Stomach (tissue), 8 donors: ENCODE measurements at regions not wholly inside any gene's neighbourhood (a gene's known extent, or its start where the extent isn't known, plus 50 kb on each side); places are given as distances from the start of the nearest gene placed in this dataset.

Experiments used
- DNase-seq, 2 donors: peaks; one replicate each; pipeline versions ENCODE4 v3.0.0 to v3.0.0-alpha.2; 2013 to 2019
- H3K27ac ChIP-seq, 5 donors: fragments of 200-600 bp in 4 of 5; sonication (generic) in 4 of 5; one replicate each; pipeline ENCODE4 v1.5.1; 2013 to 2019; ENCODE audit warnings: mild to moderate bottlenecking in 1 of 5, moderate library complexity in 1 of 5
- H3K27me3 ChIP-seq, 3 donors: fragments of 200-600 bp; sonication (generic); one replicate each; pipeline ENCODE4 v1.5.1; 2017 to 2019; ENCODE audit warnings: mixed run types in 1 of 3
- H3K36me3 ChIP-seq, 4 donors: fragments of 200-600 bp; sonication (generic); 1 replicate in 3 of 4; 2 replicates in 1 of 4; pipeline ENCODE4 v1.5.1; 2016 to 2019
- H3K4me1 ChIP-seq, 4 donors: fragments of 200-600 bp; sonication (generic); one replicate each; pipeline ENCODE4 v1.5.1; 2016 to 2019
- H3K4me3 ChIP-seq, 4 donors: fragments of 200-600 bp; sonication (generic) in 3 of 4; one replicate each; pipeline ENCODE4 v1.5.1; 2016 to 2019; ENCODE audit warnings: mild to moderate bottlenecking in 1 of 4
- H3K9me3 ChIP-seq, 4 donors: fragments of 200-600 bp; sonication (generic); one replicate each; pipeline ENCODE4 v1.5.1; 2016 to 2019
- CTCF ChIP-seq, 7 experiments: fragments of 450-650 bp in 4 of 7; fragments of 200-600 bp in 3 of 7; sonication (generic) in 3 of 7; IDR thresholded peaks; one replicate each; pipeline ENCODE4 v1.5.1; 2016 to 2019; ENCODE audit warnings: antibody characterized with exemption in 7 of 7, control low read depth in 2 of 7, mild to moderate bottlenecking in 1 of 7
- EP300 ChIP-seq: sonication (generic); formaldehyde crosslinking; IDR thresholded peaks from one replicate; pipeline ENCODE4 v1.6.1; 2017; ENCODE audit warnings: antibody characterized with exemption
- POLR2A ChIP-seq, 4 donors: fragments of 450-650 bp; IDR thresholded peaks; one replicate each; pipeline ENCODE4 v1.6.1; 2016; ENCODE audit warnings: antibody characterized with exemption in 4 of 4, control low read depth in 2 of 4, mild to moderate bottlenecking in 1 of 4, moderate library complexity in 1 of 4
- POLR2AphosphoS5 ChIP-seq, 3 donors: sonication (generic); formaldehyde crosslinking; IDR thresholded peaks; one replicate each; pipeline ENCODE4 v1.6.1; 2016; ENCODE audit warnings: antibody characterized with exemption in 3 of 3
- WGBS, 5 donors: extraction: QIAGEN DNeasy Blood & Tissue Kit in 3 of 5; methylation state at CpG; one replicate each; pipeline versions ENCODE4 v1.1.5 to v1.1.7; 2013 to 2018; 5-methylcytosine and 5-hydroxymethylcytosine counted together
- intact Hi-C: fragments of 100-400 bp; cut with DNase I; formaldehyde crosslinking; loops from one replicate; pipeline ENCODE4 v1.15.1; 2023; ENCODE audit warnings: low total_unique reads
- donor health status: healthy with polysubstance abuse.
- donor health status: Bipolar disorder and iron deficiency.
- donor health status: healthy.

- no peaks in the 10 kb centered on the region for H3K4me1 ChIP-seq
- no peaks in the 10 kb centered on the region for H3K36me3 ChIP-seq
- no peak overlapping the region for H3K27ac ChIP-seq
- H3K4me3 ChIP-seq, result no peak overlapping the region
- no peak for DNase-seq
- no peaks in the 10 kb centered on the region for H3K27me3 ChIP-seq
- H3K9me3 ChIP-seq, result peaks cover 0 to 32% (median 16%) of the 10 kb centered on the region in 4 donors
- 29 to 89% (median 55%) methylated on average over 1 of the region's 1 CpG for WGBS, 5 donors
- TF ChIP-seq POLR2AphosphoS5 (IDR thresholded peaks at IDR 0.05) (no peak), POLR2A (IDR thresholded peaks at IDR 0.05) (no peak), EP300 (no peak), CTCF (IDR thresholded peaks at IDR 0.05) (no peak)
- intact Hi-C loops, result no loop called here
Observed at GRCh38 chr2:57146951-57147350, 899.7 kb upstream of the VRK2 start.

GRCh38 chr2:57156231-57156924, 890.2 kb upstream of the VRK2 start:
- H3K27ac ChIP-seq, result no peak overlapping the region
- H3K36me3 ChIP-seq, result no peaks in the 10 kb centered on the region
- intact Hi-C loops, result no loop called here
- no peak overlapping the region for H3K4me3 ChIP-seq
- WGBS, 5 donors, result 56 to 89% (median 81%) methylated on average over 2 of the region's 2 CpGs
- H3K9me3 ChIP-seq, result peaks cover 0 to 10% (median 6%) of the 10 kb centered on the region in 4 donors
- H3K27me3 ChIP-seq, result no peaks in the 10 kb centered on the region
- DNase-seq, result no peak
- TF ChIP-seq POLR2AphosphoS5 (IDR thresholded peaks at IDR 0.05), result no peak
- no peaks in the 10 kb centered on the region for H3K4me1 ChIP-seq

DNA sequence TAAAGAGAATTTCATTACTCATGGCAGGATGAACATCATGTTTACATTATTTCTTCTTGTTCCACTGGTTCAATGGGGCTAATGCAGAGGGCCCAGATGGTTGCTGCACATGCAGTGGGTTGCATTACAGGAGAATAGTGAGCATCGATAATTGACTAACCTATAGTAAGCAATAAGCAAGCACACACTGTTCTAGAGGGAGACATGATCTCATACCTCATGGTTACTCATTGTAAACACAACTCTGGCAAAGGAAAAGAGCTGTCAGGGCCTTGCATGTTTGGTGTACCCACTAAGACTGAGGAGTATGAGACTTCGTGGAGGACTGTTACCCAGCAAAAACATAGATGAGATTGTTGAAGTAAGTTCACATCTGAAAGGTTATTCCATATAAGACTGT, 885.6 kb upstream of the VRK2 start:
- Histone ChIP-seq H3K27ac (no peak overlapping the region), H3K9me3 (peaks cover 0 to 5% (median 4%) of the 10 kb centered on the region in 4 donors), H3K36me3 (no peaks in the 10 kb centered on the region), H3K4me1 (no peaks in the 10 kb centered on the region), H3K4me3 (no peak overlapping the region), H3K27me3 (no peaks in the 10 kb centered on the region)
- 78 to 90% (median 85%) methylated on average over 2 of the region's 2 CpGs for WGBS, 5 donors
- intact Hi-C loops, result no loop called here
- TF ChIP-seq POLR2A (IDR thresholded peaks at IDR 0.05), result no peak
- no peak for TF ChIP-seq POLR2AphosphoS5 (IDR thresholded peaks at IDR 0.05)
- TF ChIP-seq CTCF (IDR thresholded peaks at IDR 0.05), result no peak
- TF ChIP-seq EP300, result no peak
- no peak for DNase-seq

DNA sequence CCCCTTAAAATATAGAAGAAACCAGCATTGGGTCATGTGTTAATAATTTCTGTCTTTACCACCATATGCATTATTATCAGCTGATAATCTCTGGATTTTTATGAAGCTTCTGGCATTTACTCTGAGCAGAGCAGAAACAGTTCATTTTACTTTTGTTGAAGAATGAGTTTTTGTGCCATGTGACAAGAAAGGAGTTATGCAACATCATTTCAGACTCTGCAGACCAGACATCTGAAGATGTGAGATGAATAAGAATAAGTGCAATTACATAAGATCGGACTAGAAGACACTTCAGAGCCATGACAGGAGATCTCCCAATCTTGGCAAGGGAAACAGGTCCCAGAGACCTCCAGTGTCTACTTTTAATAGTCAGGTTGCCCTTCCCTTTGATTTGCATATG, 869.4 kb upstream of the VRK2 start:
- peaks cover 0 to 2% (median 0%) of the 10 kb centered on the region in 4 donors for H3K9me3 ChIP-seq
- H3K27me3 ChIP-seq, result no peaks in the 10 kb centered on the region
- 69 to 88% (median 82%) methylated on average over 1 of the region's 1 CpG for WGBS, 5 donors
- no peaks in the 10 kb centered on the region for H3K36me3 ChIP-seq
- TF ChIP-seq POLR2A (IDR thresholded peaks at IDR 0.05) (no peak), POLR2AphosphoS5 (IDR thresholded peaks at IDR 0.05) (no peak), EP300 (no peak), CTCF (IDR thresholded peaks at IDR 0.05) (no peak)
- no peaks in the 10 kb centered on the region for H3K4me1 ChIP-seq
- DNase-seq, result no peak
- no peak overlapping the region for H3K4me3 ChIP-seq
- H3K27ac ChIP-seq, result no peak overlapping the region
- intact Hi-C loops, result no loop called here

- Histone ChIP-seq H3K9me3 (peaks cover 0 to 2% (median 0%) of the 10 kb centered on the region in 4 donors), H3K27me3 (no peaks in the 10 kb centered on the region), H3K4me3 (no peak overlapping the region), H3K27ac (no peak overlapping the region), H3K4me1 (no peaks in the 10 kb centered on the region), H3K36me3 (no peaks in the 10 kb centered on the region)
- intact Hi-C loops, result no loop called here
- TF ChIP-seq POLR2AphosphoS5 (IDR thresholded peaks at IDR 0.05) (no peak), EP300 (no peak), CTCF (IDR thresholded peaks at IDR 0.05) (no peak), POLR2A (IDR thresholded peaks at IDR 0.05) (no peak)
- DNase-seq, result no peak
- 76 to 84% (median 83%) methylated on average over 4 of the region's 4 CpGs for WGBS, 5 donors
Observed at GRCh38 chr2:57180042-57180567, 866.5 kb upstream of the VRK2 start.
